ENCODE measurements at regions not wholly inside any gene's neighbourhood (a gene's known extent, or its start where the extent isn't known, plus 50 kb on each side); places are given as distances from the start of the nearest gene placed in this dataset.
"Not testable (repeated sequence)": the region's sequence is repeated elsewhere in the genome, so short reads cannot be mapped to it uniquely, and the experiment has no call there.

- TF ChIP-seq, protein P1, sequence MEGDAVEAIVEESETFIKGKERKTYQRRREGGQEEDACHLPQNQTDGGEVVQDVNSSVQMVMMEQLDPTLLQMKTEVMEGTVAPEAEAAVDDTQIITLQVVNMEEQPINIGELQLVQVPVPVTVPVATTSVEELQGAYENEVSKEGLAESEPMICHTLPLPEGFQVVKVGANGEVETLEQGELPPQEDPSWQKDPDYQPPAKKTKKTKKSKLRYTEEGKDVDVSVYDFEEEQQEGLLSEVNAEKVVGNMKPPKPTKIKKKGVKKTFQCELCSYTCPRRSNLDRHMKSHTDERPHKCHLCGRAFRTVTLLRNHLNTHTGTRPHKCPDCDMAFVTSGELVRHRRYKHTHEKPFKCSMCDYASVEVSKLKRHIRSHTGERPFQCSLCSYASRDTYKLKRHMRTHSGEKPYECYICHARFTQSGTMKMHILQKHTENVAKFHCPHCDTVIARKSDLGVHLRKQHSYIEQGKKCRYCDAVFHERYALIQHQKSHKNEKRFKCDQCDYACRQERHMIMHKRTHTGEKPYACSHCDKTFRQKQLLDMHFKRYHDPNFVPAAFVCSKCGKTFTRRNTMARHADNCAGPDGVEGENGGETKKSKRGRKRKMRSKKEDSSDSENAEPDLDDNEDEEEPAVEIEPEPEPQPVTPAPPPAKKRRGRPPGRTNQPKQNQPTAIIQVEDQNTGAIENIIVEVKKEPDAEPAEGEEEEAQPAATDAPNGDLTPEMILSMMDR (conservative IDR thresholded peaks at IDR 0.05; ENCODE audit: low read length) = not testable (repeated sequence)
- TF ChIP-seq EZH2phosphoT487 (IDR thresholded peaks at IDR 0.05; ENCODE audit: borderline replicate concordance, low read depth, low read length) = not testable (repeated sequence)
Observed at GRCh38 chr2:111282162-111282561, 161.4 kb downstream of the BCL2L11 start.
